Gastrocnemius medialis (tissue), 4 donors: ENCODE measurements at regions not wholly inside any gene's neighbourhood (a gene's known extent, or its start where the extent isn't known, plus 50 kb on each side); places are given as distances from the start of the nearest gene placed in this dataset.

Experiments
- CTCF ChIP-seq, 5 experiments: fragments of 450-650 bp in 3 of 5; fragments of 200-600 bp in 2 of 5; sonication (generic) in 2 of 5; IDR thresholded peaks in 4 of 5; conservative IDR thresholded peaks in 1 of 5; 1 replicate in 4 of 5; 2 replicates in 1 of 5; pipeline ENCODE4 v1.5.1; 2016 to 2019; ENCODE audit warnings: antibody characterized with exemption in 5 of 5, mild to moderate bottlenecking in 3 of 5, moderate library complexity in 3 of 5
- POLR2A ChIP-seq, 2 donors: fragments of 450-650 bp; IDR thresholded peaks; one replicate each; pipeline ENCODE4 v1.6.1; 2017; ENCODE audit warnings: antibody characterized with exemption in 2 of 2, mild to moderate bottlenecking in 2 of 2, moderate library complexity in 2 of 2

- no peak for TF ChIP-seq CTCF (IDR thresholded peaks at IDR 0.05 in 4 of 5, conservative IDR thresholded peaks at IDR 0.05 in 1 of 5)
- TF ChIP-seq POLR2A (IDR thresholded peaks at IDR 0.05), result no peak
Observed at GRCh38 chr5:29213475-29213874, 1980.0 kb upstream of the CDH6 start.
